ENCODE measurements at regions not wholly inside any gene's neighbourhood (a gene's known extent, or its start where the extent isn't known, plus 50 kb on each side); places are given as distances from the start of the nearest gene placed in this dataset.

DNA sequence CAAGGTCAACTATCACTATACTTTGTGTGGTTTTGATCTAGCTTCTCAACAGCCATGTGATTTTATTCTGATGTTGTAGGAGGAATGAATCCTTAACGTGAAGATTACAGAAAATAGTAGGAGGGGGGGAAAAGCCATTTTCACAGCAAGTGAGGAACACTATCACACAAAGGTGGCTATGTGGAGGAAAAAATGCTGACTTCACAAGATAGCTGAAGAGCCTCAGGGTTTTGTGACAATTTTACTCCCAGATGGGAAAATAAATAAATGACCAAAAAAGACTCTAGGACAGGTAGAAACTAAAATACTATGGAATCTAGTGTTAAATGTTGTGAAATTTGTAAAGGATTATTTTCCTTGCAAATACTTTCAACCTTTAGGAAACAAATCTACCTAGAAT is 281.0 kb downstream of the ADRA2A start:
- Histone ChIP-seq H3K9me3 (ENCODE audit: insufficient read depth, low read depth, low read length) (no peaks in the 10 kb centered on the region), H3K4me1 (ENCODE audit: insufficient read depth, low read length) (no peaks in the 10 kb centered on the region), H3K9ac (ENCODE audit: low read depth, low read length) (no peak overlapping the region), H3K36me3 (ENCODE audit: insufficient read depth, low read depth, low read length) (no peaks in the 10 kb centered on the region), H3K4me3 (ENCODE audit: low read length) (no peak overlapping the region), H3K27me3 (ENCODE audit: insufficient read depth, low read length) (no peaks in the 10 kb centered on the region), H3K27ac (ENCODE audit: low read length) (no peak overlapping the region)

GRCh38 chr10:111360260-111360925 is 283.6 kb downstream of the ADRA2A start:
- Histone ChIP-seq H3K4me3 (ENCODE audit: low read length) (no peak overlapping the region), H3K9ac (ENCODE audit: low read depth, low read length) (no peak overlapping the region), H3K27me3 (ENCODE audit: insufficient read depth, low read length) (no peaks in the 10 kb centered on the region), H3K36me3 (ENCODE audit: insufficient read depth, low read depth, low read length) (no peaks in the 10 kb centered on the region), H3K27ac (ENCODE audit: low read length) (no peak overlapping the region), H3K4me1 (ENCODE audit: insufficient read depth, low read length) (no peaks in the 10 kb centered on the region), H3K9me3 (ENCODE audit: insufficient read depth, low read depth, low read length) (no peaks in the 10 kb centered on the region)

GRCh38 chr10:111367531-111367930 is 290.7 kb downstream of the ADRA2A start:
- H3K4me3 ChIP-seq (ENCODE audit: low read length): no peak overlapping the region
- no peak overlapping the region for H3K27ac ChIP-seq (ENCODE audit: low read length)
- H3K36me3 ChIP-seq (ENCODE audit: insufficient read depth, low read depth, low read length): no peaks in the 10 kb centered on the region
- H3K27me3 ChIP-seq (ENCODE audit: insufficient read depth, low read length): no peaks in the 10 kb centered on the region; the same call in 1 of the 2 replicates
- H3K9me3 ChIP-seq (ENCODE audit: insufficient read depth, low read depth, low read length): no peaks in the 10 kb centered on the region
- no peak overlapping the region for H3K9ac ChIP-seq (ENCODE audit: low read depth, low read length)
- H3K4me1 ChIP-seq (ENCODE audit: insufficient read depth, low read length): peaks cover 14% of the 10 kb centered on the region

DNA sequence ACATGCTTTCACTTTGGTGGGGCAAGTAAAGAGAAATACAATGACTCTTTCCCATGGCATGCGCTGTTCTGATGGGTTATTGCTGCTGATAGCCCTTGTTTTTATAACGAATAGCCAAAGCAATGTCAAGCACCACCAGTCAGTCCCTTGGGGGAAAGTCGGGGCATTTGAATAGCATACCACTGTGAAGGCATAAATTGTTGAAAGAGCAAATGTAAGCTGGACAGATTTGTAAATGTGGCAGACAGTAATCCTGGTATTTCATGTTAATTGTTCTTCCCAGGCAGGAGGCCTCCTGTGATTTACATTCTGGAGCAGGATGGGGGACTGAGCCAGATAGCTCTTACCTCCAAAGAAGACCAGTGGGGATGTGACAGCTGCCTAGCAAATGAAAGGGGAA is 293.3 kb downstream of the ADRA2A start:
- H3K9me3 ChIP-seq (ENCODE audit: insufficient read depth, low read depth, low read length): no peaks in the 10 kb centered on the region
- H3K4me1 ChIP-seq (ENCODE audit: insufficient read depth, low read length): peaks cover 14% of the 10 kb centered on the region
- H3K9ac ChIP-seq (ENCODE audit: low read depth, low read length): no peak overlapping the region
- peak overlapping the region; percentile 27; the same call in 1 of the 2 replicates for H3K4me3 ChIP-seq (ENCODE audit: low read length)
- no peaks in the 10 kb centered on the region; the same call in 1 of the 2 replicates for H3K27me3 ChIP-seq (ENCODE audit: insufficient read depth, low read length)
- no peaks in the 10 kb centered on the region for H3K36me3 ChIP-seq (ENCODE audit: insufficient read depth, low read depth, low read length)
- H3K27ac ChIP-seq (ENCODE audit: low read length): no peak overlapping the region

DNA sequence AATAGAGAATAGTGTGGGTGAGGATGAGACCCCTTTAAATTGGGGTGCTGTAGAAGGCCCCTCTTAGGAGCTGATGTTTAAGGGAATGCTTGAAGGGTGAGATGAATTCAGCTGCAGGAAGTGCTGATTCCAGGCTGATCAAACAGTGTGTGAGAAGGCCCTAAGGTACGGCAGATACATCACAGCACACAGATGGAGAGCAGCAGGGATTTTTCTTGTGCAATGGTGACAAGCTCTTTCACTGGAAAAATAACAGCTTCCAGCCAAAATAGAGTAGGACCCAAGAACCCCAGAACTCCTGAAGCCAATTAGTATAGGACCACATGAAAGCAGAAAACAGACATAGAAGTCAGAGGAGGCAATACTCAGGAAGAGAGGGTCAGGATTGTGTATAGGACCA is 296.9 kb downstream of the ADRA2A start:
- Histone ChIP-seq H3K36me3 (ENCODE audit: insufficient read depth, low read depth, low read length) (no peaks in the 10 kb centered on the region), H3K27ac (ENCODE audit: low read length) (no peak overlapping the region), H3K4me1 (ENCODE audit: insufficient read depth, low read length) (peaks cover 14% of the 10 kb centered on the region), H3K9me3 (ENCODE audit: insufficient read depth, low read depth, low read length) (no peaks in the 10 kb centered on the region), H3K9ac (ENCODE audit: low read depth, low read length) (no peak overlapping the region), H3K27me3 (ENCODE audit: insufficient read depth, low read length) (no peaks in the 10 kb centered on the region), H3K4me3 (ENCODE audit: low read length) (no peak overlapping the region)

DNA sequence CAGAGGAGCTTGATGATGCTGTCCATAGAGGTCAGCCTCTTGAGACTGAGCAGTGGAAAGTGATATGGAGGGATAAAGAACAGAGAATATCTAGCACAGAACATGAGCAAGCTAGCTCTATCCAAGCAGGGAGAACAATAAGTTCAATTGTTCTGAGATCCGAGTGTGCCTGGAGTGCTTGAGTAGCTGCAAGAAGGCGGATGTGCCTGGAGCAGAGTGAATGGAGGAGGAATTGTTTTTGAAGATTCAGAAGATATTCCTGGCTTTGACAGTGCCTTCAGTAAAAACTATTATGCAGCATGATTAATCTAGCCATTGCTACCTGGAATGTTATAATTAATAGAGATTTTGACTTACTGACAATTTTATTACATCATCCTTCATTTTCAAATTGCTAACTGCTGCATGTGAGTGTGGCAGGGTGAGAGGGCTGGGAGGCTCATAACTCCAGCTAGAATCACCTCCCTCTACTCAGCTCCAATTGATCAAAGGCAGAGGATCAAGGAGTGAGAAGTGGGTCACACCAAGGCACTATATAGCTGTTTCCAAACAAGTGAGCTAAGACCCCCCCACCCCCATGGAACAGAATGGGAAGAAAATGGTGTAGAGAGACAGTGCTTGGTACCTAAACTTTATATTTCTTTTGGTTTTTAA is 302.8 kb downstream of the ADRA2A start:
- H3K9ac ChIP-seq (ENCODE audit: low read depth, low read length): no peak overlapping the region
- no peaks in the 10 kb centered on the region for H3K27me3 ChIP-seq (ENCODE audit: insufficient read depth, low read length)
- H3K9me3 ChIP-seq (ENCODE audit: insufficient read depth, low read depth, low read length): no peaks in the 10 kb centered on the region
- H3K27ac ChIP-seq (ENCODE audit: low read length): no peak overlapping the region
- no peaks in the 10 kb centered on the region for H3K36me3 ChIP-seq (ENCODE audit: insufficient read depth, low read depth, low read length)
- H3K4me1 ChIP-seq (ENCODE audit: insufficient read depth, low read length): no peaks in the 10 kb centered on the region
- no peak overlapping the region for H3K4me3 ChIP-seq (ENCODE audit: low read length)

GRCh38 chr10:111384556-111384955 is 307.7 kb downstream of the ADRA2A start:
- Histone ChIP-seq H3K36me3 (ENCODE audit: insufficient read depth, low read depth, low read length) (no peaks in the 10 kb centered on the region), H3K4me3 (ENCODE audit: low read length) (no peak overlapping the region), H3K4me1 (ENCODE audit: insufficient read depth, low read length) (no peaks in the 10 kb centered on the region), H3K27me3 (ENCODE audit: insufficient read depth, low read length) (no peaks in the 10 kb centered on the region), H3K9me3 (ENCODE audit: insufficient read depth, low read depth, low read length) (no peaks in the 10 kb centered on the region), H3K9ac (ENCODE audit: low read depth, low read length) (no peak overlapping the region), H3K27ac (ENCODE audit: low read length) (no peak overlapping the region)

DNA sequence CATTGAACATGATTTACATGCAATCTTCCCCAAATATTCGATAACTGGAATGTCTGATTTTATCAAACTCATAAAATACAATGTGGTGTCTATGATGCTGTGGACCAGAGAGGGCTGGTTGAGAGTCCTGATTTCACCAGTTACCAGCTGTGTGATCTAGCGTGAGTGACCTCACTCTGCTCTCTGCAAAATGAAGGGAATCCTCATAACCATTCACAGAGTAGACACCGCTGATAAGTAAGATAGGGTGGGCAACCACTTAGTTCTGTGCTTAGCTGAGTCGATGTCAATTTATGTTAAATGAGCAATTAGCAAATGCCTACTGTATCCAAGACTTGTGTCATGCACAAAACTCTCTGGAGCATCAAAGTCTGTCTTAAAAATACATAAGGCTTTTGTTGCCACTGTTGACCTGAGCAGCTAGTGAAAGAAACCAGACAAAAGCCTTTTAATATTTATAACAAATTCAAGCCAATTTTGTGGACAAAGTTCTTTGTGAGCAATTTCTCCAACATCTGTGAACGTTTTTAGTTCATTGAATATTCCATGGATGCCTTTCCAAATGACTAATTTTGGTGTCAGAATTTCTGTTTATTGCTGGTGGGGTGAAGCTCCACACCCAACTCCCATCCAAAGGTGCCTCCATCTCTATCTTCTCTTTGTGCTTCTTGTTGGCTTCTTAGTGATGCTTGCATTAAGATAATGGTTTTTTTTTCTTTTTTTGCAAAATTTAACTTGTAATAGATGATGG is 314.2 kb downstream of the ADRA2A start:
- Histone ChIP-seq H3K4me1 (ENCODE audit: insufficient read depth, low read length) (peaks cover 11% of the 10 kb centered on the region), H3K4me3 (ENCODE audit: low read length) (no peak overlapping the region), H3K9ac (ENCODE audit: low read depth, low read length) (no peak overlapping the region), H3K9me3 (ENCODE audit: insufficient read depth, low read depth, low read length) (no peaks in the 10 kb centered on the region), H3K27ac (ENCODE audit: low read length) (no peak overlapping the region), H3K27me3 (ENCODE audit: insufficient read depth, low read length) (no peaks in the 10 kb centered on the region), H3K36me3 (ENCODE audit: insufficient read depth, low read depth, low read length) (no peaks in the 10 kb centered on the region)

DNA sequence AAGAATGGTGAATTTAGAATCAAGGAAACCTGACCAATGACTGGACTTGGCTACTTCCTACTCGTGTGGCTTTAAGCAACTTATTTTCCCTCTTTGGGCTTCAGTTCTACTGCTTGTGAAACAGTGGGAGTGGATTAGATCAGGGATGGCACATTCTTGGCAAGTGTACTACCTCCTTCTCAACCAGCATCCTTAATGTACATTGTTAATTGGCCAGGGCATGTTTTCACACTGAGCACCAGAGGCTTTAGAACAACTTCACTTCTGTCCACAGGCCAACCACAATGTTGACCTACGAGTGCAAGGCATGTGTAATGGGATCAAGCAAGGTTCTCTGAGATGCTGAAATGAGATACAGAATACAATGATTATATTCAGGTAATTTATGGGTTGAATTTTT is 315.3 kb downstream of the ADRA2A start:
- Histone ChIP-seq H3K9me3 (ENCODE audit: insufficient read depth, low read depth, low read length) (no peaks in the 10 kb centered on the region), H3K36me3 (ENCODE audit: insufficient read depth, low read depth, low read length) (no peaks in the 10 kb centered on the region), H3K4me1 (ENCODE audit: insufficient read depth, low read length) (peaks cover 11% of the 10 kb centered on the region), H3K27ac (ENCODE audit: low read length) (no peak overlapping the region), H3K9ac (ENCODE audit: low read depth, low read length) (no peak overlapping the region), H3K27me3 (ENCODE audit: insufficient read depth, low read length) (no peaks in the 10 kb centered on the region), H3K4me3 (ENCODE audit: low read length) (no peak overlapping the region)

- Histone ChIP-seq H3K27me3 (ENCODE audit: insufficient read depth, low read length) (no peaks in the 10 kb centered on the region), H3K4me3 (ENCODE audit: low read length) (no peak overlapping the region), H3K36me3 (ENCODE audit: insufficient read depth, low read depth, low read length) (no peaks in the 10 kb centered on the region), H3K4me1 (ENCODE audit: insufficient read depth, low read length) (peaks cover 11% of the 10 kb centered on the region), H3K9ac (ENCODE audit: low read depth, low read length) (no peak overlapping the region), H3K9me3 (ENCODE audit: insufficient read depth, low read depth, low read length) (no peaks in the 10 kb centered on the region), H3K27ac (ENCODE audit: low read length) (no peak overlapping the region)
Measured at GRCh38 chr10:111392910-111393309, 316.1 kb downstream of the ADRA2A start.

GRCh38 chr10:111410740-111411139 is 333.9 kb downstream of the ADRA2A start:
- Histone ChIP-seq H3K4me1 (ENCODE audit: insufficient read depth, low read length) (no peaks in the 10 kb centered on the region), H3K36me3 (ENCODE audit: insufficient read depth, low read depth, low read length) (no peaks in the 10 kb centered on the region), H3K9me3 (ENCODE audit: insufficient read depth, low read depth, low read length) (no peaks in the 10 kb centered on the region), H3K27ac (ENCODE audit: low read length) (no peak overlapping the region), H3K4me3 (ENCODE audit: low read length) (no peak overlapping the region), H3K9ac (ENCODE audit: low read depth, low read length) (no peak overlapping the region), H3K27me3 (ENCODE audit: insufficient read depth, low read length) (no peaks in the 10 kb centered on the region)

- H3K4me1 ChIP-seq (ENCODE audit: insufficient read depth, low read length): no peaks in the 10 kb centered on the region
- no peaks in the 10 kb centered on the region for H3K36me3 ChIP-seq (ENCODE audit: insufficient read depth, low read depth, low read length)
- no peaks in the 10 kb centered on the region for H3K27me3 ChIP-seq (ENCODE audit: insufficient read depth, low read length)
- H3K4me3 ChIP-seq (ENCODE audit: low read length): no peak overlapping the region
- no peaks in the 10 kb centered on the region for H3K9me3 ChIP-seq (ENCODE audit: insufficient read depth, low read depth, low read length)
- no peak overlapping the region for H3K9ac ChIP-seq (ENCODE audit: low read depth, low read length)
- H3K27ac ChIP-seq (ENCODE audit: low read length): no peak overlapping the region
Measured at GRCh38 chr10:111425459-111425858, 348.6 kb downstream of the ADRA2A start.

All from iPS-20b (cell line).